GM21367 (cell line): ENCODE measurements at regions not wholly inside any gene's neighbourhood (a gene's known extent, or its start where the extent isn't known, plus 50 kb on each side); places are given as distances from the start of the nearest gene placed in this dataset.
"Not testable (repeated sequence)": the region's sequence is repeated elsewhere in the genome, so short reads cannot be mapped to it uniquely, and the experiment has no call there.

Experiments used
- ATAC-seq: cut with Tn5 transposase; IDR thresholded peaks from one replicate; pipeline ENCODE4 v1.9.1; 2021; ENCODE audit not compliant: unreplicated experiment

- ATAC-seq: no peak
Observed at GRCh38 chr5:130845049-130845765, 319.8 kb downstream of the HINT1 start.

DNA sequence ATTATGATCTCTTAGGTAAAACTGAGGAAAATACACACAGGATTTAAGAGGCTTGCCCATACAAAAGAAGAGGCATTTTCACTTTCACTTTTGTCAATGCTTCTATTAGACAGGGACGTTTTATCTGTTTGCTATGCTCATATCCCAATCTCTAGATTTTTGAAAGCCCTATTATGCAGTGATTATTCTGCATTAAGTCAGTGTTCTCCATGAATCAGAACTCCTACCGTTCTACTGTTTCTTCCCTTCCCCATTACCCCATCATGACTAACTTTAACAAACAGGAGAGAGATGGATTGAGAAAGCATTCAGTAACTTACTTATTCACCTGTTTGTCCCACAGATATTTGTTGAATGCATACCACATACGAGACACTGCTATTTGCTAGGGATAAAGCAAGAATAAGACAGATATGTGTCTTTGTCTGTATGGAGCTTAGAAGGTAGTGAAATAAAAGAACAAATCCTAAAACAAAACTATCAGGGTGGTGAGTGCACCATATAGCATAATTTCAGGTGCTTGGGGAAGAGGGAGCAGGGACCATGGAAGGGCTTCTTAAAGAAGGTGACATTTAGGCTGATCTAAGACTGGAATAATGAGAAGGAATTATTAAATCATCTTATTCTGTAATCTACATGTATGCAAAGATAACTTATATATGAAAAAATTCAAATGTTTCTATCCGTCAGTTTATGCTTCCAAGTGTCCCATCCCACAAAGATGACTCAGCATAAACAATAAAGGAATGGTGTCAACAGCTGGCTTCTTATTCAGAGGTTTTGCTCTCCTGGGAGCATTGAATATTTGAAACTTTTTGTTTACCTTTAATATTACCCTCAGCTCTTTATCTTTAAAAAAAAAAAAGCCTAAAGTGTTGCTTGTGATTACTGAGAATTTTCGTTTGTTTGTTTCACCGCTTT, 328.1 kb downstream of the HINT1 start:
- ATAC-seq: peak; percentile 84

GRCh38 chr5:130817598-130818384, 347.3 kb downstream of the HINT1 start:
- ATAC-seq: not testable (repeated sequence)

- ATAC-seq: no peak
Observed at GRCh38 chr5:130815246-130815645, 349.8 kb downstream of the HINT1 start.

GRCh38 chr5:130808691-130809090, 356.4 kb downstream of the HINT1 start:
- ATAC-seq: no peak

- ATAC-seq: no peak
Observed at GRCh38 chr5:130805648-130806047, 359.4 kb downstream of the HINT1 start.

DNA sequence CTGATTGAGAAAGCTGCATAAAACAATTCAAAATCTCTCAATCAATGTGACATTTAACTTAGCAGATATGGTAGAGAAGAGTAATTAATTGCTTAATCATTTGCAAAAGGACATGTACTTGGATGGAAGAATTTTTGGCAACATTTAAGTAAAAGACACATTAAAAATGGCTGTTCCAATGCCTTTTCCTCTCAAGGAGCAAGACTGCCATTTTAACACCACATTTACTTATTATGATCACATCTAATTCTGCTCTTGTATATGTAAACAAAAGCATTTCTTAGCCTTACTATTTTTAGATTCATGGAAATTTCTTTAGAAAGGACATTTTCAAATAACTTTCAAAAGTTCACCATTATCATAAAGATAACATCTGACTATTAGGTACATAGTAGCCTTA, 360.0 kb downstream of the HINT1 start:
- no peak for ATAC-seq

GRCh38 chr5:130801963-130802362, 363.1 kb downstream of the HINT1 start:
- no peak for ATAC-seq

DNA sequence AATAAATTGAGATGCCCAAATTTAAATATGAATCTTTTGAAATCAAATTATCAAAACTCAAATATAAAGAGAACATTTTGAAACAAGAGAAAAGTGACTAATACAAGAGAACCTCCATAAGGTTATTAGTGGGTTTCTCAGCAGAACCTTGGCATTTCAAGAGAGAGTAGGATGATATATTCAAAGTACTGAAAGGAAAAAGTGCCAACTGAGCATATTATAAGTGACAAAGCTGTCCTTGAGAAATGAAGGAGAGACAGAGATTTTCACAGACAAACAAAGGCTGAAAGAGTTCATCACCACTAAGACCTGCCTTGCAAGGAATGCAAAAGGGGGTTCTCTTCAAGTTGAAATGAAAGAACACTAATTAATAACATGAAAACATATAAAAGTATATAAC, 366.0 kb downstream of the HINT1 start:
- no peak for ATAC-seq

DNA sequence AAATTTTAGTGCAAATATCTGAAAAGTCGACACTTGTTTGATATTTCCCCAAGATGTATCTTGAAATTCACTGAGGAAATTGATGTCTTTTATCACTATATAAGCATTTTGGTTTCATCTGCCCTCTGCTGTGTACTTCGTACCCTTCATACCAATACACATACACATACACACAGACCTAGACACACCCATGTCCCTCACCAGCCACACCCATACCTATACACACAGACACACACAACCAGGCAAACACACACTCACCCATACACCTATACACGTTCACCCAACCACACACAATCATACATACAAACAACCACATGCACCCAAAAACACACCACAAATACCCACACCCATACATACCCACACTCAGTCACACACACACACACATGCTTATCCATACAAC, 367.8 kb downstream of the HINT1 start:
- ATAC-seq: no peak

DNA sequence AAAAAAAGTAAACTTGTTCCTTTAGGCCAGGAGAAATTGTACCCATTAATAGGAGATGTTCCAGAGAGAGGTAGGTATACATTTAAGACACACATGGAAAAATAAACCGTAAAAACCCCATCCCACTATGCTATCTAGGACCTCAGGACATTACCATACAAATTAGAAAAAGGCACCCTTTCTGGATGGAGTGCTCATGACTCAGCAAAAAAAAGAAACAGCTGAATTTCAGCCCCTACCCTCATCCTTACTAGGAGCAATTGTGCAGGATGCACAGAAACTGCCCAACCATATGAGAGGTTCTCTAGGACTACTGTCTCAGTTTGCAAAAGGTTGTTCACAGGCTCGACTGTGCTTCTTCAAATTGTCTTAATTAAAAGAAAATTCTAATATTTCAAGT, 368.2 kb downstream of the HINT1 start:
- no peak for ATAC-seq

DNA sequence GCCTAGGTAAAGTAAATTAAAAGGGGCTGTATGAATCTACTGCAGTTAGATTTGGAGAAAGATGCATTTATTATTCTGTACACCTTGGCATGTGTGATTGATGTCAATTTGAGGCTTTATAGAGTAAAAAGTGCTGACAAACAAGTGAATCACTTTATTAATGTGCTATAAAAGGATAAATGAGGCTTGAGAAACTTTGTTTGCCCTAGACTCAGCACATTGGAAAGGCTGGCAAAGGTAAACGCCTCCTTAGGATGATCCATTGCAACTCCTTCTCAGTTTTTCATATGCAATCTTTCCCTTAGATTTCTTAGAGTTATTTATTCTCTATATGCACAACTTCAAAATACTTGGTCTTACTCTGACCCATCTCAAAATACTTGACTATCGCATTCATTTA, 369.0 kb downstream of the HINT1 start:
- no peak for ATAC-seq

- no peak for ATAC-seq
Observed at GRCh38 chr5:130795037-130795436, 370.0 kb downstream of the HINT1 start.

DNA sequence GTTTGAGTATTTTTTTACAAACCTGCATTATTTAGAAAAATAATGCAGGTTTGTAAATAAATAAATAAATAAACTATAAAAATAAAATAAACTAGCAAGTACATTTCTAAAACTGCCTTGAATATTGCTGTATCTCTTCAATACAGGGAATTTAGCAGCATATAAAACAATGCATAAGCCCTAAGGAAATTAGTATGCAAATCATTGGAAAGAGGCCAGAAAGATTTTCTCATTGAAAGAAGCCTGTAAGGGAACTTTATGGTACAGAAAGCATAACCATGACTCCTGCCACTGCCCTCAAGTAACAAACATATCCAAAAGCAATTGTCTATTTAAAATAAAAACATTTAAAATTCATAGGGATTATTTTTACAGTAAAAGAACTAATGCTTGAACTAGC, 387.3 kb downstream of the HINT1 start:
- ATAC-seq: no peak

GRCh38 chr5:130773813-130774212, 391.2 kb downstream of the HINT1 start:
- ATAC-seq: no peak

GRCh38 chr5:130762031-130762430, 403.0 kb downstream of the HINT1 start:
- no peak for ATAC-seq

DNA sequence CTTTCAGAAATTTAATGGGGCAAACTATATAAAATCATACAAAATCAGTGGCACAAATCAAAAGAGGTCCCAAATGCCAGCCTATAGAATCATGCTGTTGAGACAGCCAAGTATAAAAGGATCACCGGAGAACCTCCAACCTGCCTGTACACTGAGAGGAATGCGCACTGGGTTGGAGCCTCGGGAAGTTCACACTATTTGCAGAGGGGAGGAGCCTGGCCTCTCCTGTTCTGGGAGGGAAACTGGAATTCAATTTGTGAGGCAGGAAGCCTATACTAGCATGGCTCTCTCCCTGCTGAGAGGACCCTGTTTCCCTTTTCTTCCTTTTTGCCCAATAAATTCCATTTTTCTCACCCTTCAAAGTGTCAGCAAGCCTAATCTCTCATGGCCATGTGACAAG, 406.0 kb downstream of the HINT1 start:
- ATAC-seq: no peak

- ATAC-seq: no peak
Observed at GRCh38 chr5:130747556-130747955, 417.5 kb downstream of the HINT1 start.

GRCh38 chr5:130746641-130747040, 418.4 kb downstream of the HINT1 start:
- not testable (repeated sequence) for ATAC-seq

DNA sequence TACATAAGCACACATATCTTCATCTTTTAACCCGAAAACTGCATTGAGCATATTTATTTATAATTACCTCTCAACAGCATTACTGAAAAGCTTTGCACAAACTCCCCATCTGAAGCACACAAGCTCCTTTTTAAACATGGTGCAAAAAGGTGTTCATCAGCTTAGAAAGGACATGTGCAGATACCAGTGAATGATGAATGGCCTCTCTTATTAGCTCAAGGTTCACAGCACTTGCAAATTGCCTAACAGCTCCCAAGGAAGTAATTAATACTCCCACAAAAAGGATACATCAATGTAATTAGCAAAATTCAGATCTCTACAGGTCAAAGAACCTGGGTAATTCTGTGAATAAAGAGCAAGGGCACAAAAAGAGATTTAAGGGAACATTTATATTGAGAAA, 422.0 kb downstream of the HINT1 start:
- no peak for ATAC-seq

DNA sequence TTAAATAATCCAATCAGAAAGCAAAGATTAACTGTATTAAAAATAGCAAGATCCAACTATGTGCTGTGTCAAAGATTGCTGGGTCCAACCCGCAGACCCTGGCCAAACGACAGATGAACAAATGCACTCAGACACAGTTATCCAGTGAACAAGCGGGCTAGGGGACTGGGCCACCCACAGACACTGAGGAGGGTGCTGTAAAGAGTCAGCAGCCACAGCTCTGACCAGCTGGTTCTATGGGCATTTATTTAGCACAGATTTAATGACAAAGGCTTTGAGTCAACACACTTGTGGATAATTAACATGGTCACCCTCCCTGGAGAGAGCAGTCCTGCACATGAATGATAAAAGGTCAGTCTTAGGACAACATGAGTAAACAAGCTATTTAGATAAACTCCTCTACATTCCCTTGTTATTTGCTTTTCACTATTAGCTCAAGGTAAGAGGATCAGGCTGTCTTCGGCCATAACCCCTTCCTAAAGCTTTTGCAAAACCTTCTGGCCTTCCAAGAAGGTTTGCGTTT, 424.9 kb downstream of the HINT1 start:
- ATAC-seq: no peak
